MG63 (cell line): ENCODE measurements at regions not wholly inside any gene's neighbourhood (a gene's known extent, or its start where the extent isn't known, plus 50 kb on each side); places are given as distances from the start of the nearest gene placed in this dataset.

Experiments
- DNase-seq: peaks from one replicate; pipeline ENCODE4 v3.0.0-alpha.2; 2020
- H3K27me3 ChIP-seq: fragments of 250-450 bp; sonication (Bioruptor Pico); 2 replicates; pipeline ENCODE4 v1.5.1; 2020; ENCODE audit warnings: mild to moderate bottlenecking, moderate library complexity
- H3K36me3 ChIP-seq: fragments of 250-450 bp; sonication (Bioruptor Pico); 2 replicates; pipeline ENCODE4 v1.5.1; 2020; ENCODE audit warnings: mild to moderate bottlenecking, moderate library complexity
- H3K4me3 ChIP-seq: fragments of 250-450 bp; sonication (Bioruptor Pico); 2 replicates; pipeline ENCODE4 v1.5.1; 2020; ENCODE audit warnings: mild to moderate bottlenecking, moderate library complexity
- H3K9me3 ChIP-seq: fragments of 250-450 bp; sonication (Bioruptor Pico); 2 replicates; pipeline ENCODE4 v1.5.1; 2020; ENCODE audit warnings: mild to moderate bottlenecking, moderate library complexity

DNA sequence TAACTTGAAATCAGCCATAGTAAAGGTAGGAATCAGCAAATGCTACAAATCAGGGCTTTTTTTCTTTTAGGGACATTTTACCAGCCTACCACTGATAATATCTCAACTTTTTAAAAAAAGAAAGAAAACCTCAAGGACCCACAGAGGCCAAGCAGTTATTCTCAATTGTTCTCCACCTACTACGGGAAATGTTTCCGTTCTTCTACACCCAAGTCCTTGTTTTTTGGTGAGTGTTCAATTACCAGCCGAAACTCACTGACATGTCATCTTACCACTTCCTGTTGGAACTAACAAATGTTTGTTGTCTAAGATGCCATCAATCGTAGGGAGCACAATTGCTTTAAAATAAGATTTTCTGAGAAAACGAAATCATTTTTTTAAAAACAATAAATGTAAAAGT, 50.2 kb upstream of the CDK1 start:
- no peak overlapping the region for H3K4me3 ChIP-seq
- H3K9me3 ChIP-seq = no peaks in the 10 kb centered on the region
- no peak for DNase-seq
- H3K36me3 ChIP-seq = no peaks in the 10 kb centered on the region
- H3K27me3 ChIP-seq = peaks cover 48% of the 10 kb centered on the region

DNA sequence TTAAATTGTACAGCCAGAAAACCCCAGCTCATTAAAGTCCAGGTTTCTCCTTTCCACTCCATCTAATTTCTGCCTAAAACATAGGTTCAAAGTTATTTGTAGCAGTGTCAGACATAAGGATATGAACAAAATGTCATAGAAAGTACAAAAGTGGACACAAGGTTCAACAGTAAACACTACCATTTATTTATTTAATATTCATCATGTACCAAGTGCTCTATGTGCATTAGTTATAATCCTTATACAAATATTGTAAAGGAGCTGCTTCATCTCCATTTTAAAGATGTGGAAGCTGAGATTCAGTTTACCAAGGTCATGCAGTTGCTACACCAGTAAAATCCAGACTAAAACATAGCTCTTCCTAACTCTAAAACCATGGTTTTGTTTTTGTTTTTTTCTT, 52.0 kb upstream of the CDK1 start:
- DNase-seq = no peak
- no peaks in the 10 kb centered on the region for H3K9me3 ChIP-seq
- no peaks in the 10 kb centered on the region for H3K36me3 ChIP-seq
- no peak overlapping the region for H3K4me3 ChIP-seq
- peaks cover 30% of the 10 kb centered on the region for H3K27me3 ChIP-seq

DNA sequence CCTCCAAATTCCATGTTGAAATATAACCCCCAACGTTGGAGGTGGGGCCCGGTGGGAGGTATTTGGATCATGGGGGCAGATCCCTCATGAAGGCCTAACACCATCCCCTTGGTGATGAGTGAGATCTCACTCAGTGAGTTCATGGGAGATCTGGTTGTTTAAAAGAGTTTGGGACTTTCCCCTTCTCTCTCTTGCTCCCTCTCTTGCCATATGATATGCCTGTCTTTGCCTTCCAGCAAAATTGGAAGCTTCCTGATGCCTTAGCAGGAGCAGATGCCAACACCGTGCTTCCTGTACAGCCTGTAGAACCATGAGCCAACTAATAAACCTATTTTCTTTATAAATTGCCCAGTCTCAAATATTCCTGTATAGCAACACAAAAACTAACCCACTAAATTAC, 55.7 kb upstream of the CDK1 start:
- peaks cover 19% of the 10 kb centered on the region for H3K27me3 ChIP-seq
- H3K9me3 ChIP-seq = no peaks in the 10 kb centered on the region
- no peak for DNase-seq
- no peaks in the 10 kb centered on the region for H3K36me3 ChIP-seq
- no peak overlapping the region for H3K4me3 ChIP-seq

DNA sequence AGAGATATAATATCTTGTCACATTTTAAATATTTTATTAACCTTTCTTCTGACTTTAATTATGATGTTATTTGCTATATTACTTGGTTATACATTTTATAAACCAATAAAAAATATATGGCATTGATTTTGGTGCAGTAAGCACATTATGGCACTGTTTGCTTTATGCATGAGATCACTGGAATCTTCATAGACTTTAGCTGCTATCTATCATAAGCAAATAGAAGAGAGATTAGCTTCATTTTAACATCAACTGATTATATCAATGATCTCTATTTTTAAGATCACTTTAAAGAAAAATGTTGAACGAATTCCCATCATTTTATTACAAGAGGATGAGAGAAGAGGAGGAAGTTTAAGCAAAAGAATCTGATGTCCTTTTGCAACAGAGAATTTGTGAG, 58.6 kb upstream of the CDK1 start:
- Histone ChIP-seq H3K9me3 (no peaks in the 10 kb centered on the region), H3K4me3 (no peak overlapping the region), H3K27me3 (peaks cover 2% of the 10 kb centered on the region; the same call in 1 of the 2 replicates), H3K36me3 (no peaks in the 10 kb centered on the region)
- DNase-seq = no peak

- H3K27me3 ChIP-seq = peaks cover 2% of the 10 kb centered on the region; the same call in 1 of the 2 replicates
- H3K4me3 ChIP-seq = no peak overlapping the region
- DNase-seq = no peak
- no peaks in the 10 kb centered on the region for H3K36me3 ChIP-seq
- H3K9me3 ChIP-seq = no peaks in the 10 kb centered on the region
These were observed 59.4 kb upstream of the CDK1 start for GRCh38 chr10:60718886-60719285.

DNA sequence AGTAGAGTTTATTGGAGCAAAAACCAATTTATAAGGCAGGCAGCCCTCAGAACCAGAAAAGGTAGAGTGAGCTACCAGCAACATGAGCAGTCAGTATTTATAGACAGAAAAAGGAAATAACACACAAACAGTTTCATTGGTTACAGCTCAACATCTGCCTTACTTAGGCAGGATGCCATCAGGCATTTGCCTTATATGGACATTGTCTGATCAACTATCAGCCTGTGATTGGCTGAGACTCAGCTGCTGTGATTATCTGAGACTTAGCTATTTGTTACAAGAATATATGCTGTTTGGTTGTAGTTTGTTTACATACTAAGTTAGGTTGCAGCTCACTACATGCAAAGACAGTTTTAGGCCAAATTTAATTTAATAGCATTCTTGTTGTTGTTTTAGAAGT, 60.4 kb upstream of the CDK1 start:
- Histone ChIP-seq H3K4me3 (no peak overlapping the region), H3K36me3 (no peaks in the 10 kb centered on the region), H3K27me3 (peaks cover 2% of the 10 kb centered on the region; the same call in 1 of the 2 replicates), H3K9me3 (no peaks in the 10 kb centered on the region)
- no peak for DNase-seq

- H3K27me3 ChIP-seq = no peaks in the 10 kb centered on the region; the same call in 1 of the 2 replicates
- DNase-seq = no peak
- no peak overlapping the region for H3K4me3 ChIP-seq
These were observed 64.0 kb upstream of the CDK1 start for GRCh38 chr10:60714233-60714632.

GRCh38 chr10:60711496-60711895, 66.8 kb upstream of the CDK1 start:
- Histone ChIP-seq H3K9me3 (no peaks in the 10 kb centered on the region; the same call in 1 of the 2 replicates), H3K4me3 (no peak overlapping the region), H3K36me3 (no peaks in the 10 kb centered on the region), H3K27me3 (no peaks in the 10 kb centered on the region; the same call in 1 of the 2 replicates)
- DNase-seq = no peak

More at GRCh38 chr10:60714233-60714632, 64.0 kb upstream of the CDK1 start:
- no peaks in the 10 kb centered on the region; the same call in 1 of the 2 replicates for H3K9me3 ChIP-seq
- H3K36me3 ChIP-seq = no peaks in the 10 kb centered on the region

DNA sequence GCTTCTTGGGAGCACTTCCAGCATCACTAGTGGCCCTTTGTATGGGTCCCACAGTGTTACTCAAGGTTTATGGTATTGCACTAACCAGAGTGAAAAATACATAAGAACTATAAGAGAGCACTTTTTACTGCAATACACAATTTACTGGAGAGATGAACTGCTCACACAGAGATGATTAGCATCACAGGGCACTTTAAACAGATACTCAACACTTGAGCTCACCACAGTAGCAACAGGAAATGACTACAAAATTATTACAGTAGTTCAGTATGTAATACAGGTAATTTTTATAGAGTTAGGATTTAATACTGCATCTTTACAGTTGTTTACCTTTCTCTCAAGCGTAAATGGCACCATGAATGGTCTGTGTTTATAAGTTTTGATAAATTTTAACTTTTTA, 68.2 kb upstream of the CDK1 start:
- Histone ChIP-seq H3K36me3 (no peaks in the 10 kb centered on the region), H3K4me3 (no peak overlapping the region), H3K9me3 (no peaks in the 10 kb centered on the region; the same call in 1 of the 2 replicates), H3K27me3 (no peaks in the 10 kb centered on the region; the same call in 1 of the 2 replicates)
- DNase-seq = no peak

DNA sequence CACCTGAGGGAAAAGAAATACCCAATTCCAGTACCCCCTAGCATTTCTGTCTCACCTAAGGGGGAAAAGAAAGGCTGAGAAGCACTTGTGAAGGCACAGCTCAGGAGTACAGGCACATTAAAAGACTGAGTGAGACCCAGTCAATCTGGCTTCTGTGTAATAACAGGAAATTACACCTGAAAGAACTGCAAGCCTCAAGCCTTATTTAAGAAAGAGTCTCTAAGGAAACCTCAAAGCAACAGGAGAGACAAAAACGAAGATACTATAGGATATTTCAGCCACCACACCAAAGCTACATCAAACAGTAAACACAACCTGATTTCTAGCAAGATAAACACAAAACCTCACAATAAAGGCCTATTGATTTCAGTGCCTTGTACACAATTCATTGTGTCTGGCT, 69.6 kb upstream of the CDK1 start:
- Histone ChIP-seq H3K9me3 (no peaks in the 10 kb centered on the region; the same call in 1 of the 2 replicates), H3K27me3 (no peaks in the 10 kb centered on the region; the same call in 1 of the 2 replicates), H3K4me3 (no peak overlapping the region), H3K36me3 (no peaks in the 10 kb centered on the region)
- no peak for DNase-seq

DNA sequence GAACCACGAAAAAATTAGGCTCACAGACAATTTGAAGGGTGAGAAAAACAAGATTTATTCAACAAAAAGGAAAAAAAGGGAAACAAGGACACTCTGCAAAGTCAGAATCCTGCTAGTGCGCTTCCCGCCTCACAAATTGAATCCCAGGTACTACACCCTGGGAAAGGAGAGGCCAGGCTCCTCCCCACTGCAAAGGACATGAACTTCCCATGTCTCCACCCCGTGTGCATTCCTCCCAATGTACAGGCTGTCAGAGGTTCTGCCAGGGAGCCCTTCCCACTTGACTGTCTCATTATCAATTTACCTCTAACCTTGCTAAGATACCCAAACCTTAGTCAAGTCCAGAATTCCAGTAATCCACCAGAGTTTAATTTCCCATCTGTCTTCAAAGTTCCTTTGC, 70.4 kb upstream of the CDK1 start:
- Histone ChIP-seq H3K27me3 (no peaks in the 10 kb centered on the region; the same call in 1 of the 2 replicates), H3K36me3 (no peaks in the 10 kb centered on the region), H3K4me3 (no peak overlapping the region), H3K9me3 (no peaks in the 10 kb centered on the region; the same call in 1 of the 2 replicates)
- no peak for DNase-seq

DNA sequence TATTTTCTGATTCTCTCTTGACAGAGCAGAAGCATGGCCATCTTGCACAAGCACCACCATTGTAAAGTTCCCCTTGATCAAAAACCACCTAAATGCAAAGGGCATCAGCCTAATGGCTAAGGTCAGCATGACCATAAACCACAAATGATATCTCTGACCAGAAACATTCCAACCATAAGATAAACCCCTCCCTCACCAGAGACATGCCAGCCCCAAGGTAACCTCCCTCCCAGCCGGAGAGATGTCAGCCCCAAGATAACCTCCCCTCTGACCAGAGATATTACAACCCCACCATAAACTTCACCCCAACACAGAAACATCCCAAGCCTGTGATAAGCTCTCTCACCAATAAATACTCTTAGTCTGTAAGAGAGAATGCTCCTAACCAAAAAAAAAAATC, 72.1 kb upstream of the CDK1 start:
- H3K36me3 ChIP-seq = no peaks in the 10 kb centered on the region
- H3K27me3 ChIP-seq = no peaks in the 10 kb centered on the region
- DNase-seq = no peak
- no peaks in the 10 kb centered on the region for H3K9me3 ChIP-seq
- no peak overlapping the region for H3K4me3 ChIP-seq

- no peak overlapping the region for H3K4me3 ChIP-seq
- DNase-seq = no peak
- H3K27me3 ChIP-seq = no peaks in the 10 kb centered on the region
- H3K36me3 ChIP-seq = no peaks in the 10 kb centered on the region
- H3K9me3 ChIP-seq = no peaks in the 10 kb centered on the region
These were observed 72.9 kb upstream of the CDK1 start for GRCh38 chr10:60705376-60705775.

GRCh38 chr10:60704471-60704870, 73.8 kb upstream of the CDK1 start:
- no peaks in the 10 kb centered on the region for H3K36me3 ChIP-seq
- H3K4me3 ChIP-seq = no peak overlapping the region
- H3K9me3 ChIP-seq = no peaks in the 10 kb centered on the region
- no peaks in the 10 kb centered on the region for H3K27me3 ChIP-seq
- no peak for DNase-seq

- no peak for DNase-seq
- Histone ChIP-seq H3K4me3 (no peak overlapping the region), H3K9me3 (no peaks in the 10 kb centered on the region), H3K27me3 (no peaks in the 10 kb centered on the region), H3K36me3 (no peaks in the 10 kb centered on the region)
These were observed 74.8 kb upstream of the CDK1 start for GRCh38 chr10:60703266-60704041.

- H3K9me3 ChIP-seq = no peaks in the 10 kb centered on the region
- no peaks in the 10 kb centered on the region for H3K36me3 ChIP-seq
- no peak for DNase-seq
- peaks cover 4% of the 10 kb centered on the region; the same call in 1 of the 2 replicates for H3K27me3 ChIP-seq
- no peak overlapping the region for H3K4me3 ChIP-seq
These were observed 90.6 kb upstream of the CDK1 start for GRCh38 chr10:60687679-60688078.

DNA sequence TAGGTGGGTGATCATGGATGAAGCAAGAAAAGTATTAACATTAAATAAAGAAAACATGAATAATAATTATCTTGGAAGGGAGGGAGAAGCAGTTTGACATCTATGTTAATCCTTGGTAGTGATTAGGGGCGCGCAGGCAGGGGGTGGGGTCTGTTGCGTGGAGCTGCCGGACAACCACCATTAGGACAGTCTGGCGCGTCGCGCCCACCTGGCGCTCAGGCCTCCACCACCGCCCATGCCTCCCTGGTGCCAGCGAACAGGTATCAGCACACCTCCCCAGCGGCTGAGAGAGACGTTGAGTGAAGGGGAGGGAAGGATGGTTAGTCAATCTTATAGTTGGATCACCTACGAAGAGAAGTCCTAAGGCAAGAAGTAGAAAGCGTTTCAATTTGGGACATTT, 94.2 kb upstream of the CDK1 start:
- Histone ChIP-seq H3K27me3 (peaks cover 4% of the 10 kb centered on the region; the same call in 1 of the 2 replicates), H3K36me3 (no peaks in the 10 kb centered on the region), H3K9me3 (no peaks in the 10 kb centered on the region), H3K4me3 (no peak overlapping the region)
- DNase-seq = no peak

GRCh38 chr10:60681103-60681502, 97.2 kb upstream of the CDK1 start:
- H3K27me3 ChIP-seq = peaks cover 2% of the 10 kb centered on the region; the same call in 1 of the 2 replicates
- H3K36me3 ChIP-seq = no peaks in the 10 kb centered on the region
- no peak overlapping the region for H3K4me3 ChIP-seq
- H3K9me3 ChIP-seq = no peaks in the 10 kb centered on the region
- DNase-seq = no peak
